Lower lobe of right lung (tissue), 2 donors: ENCODE measurements at regions not wholly inside any gene's neighbourhood (a gene's known extent, or its start where the extent isn't known, plus 50 kb on each side); places are given as distances from the start of the nearest gene placed in this dataset.

Source experiments
- ATAC-seq, 2 donors: fragments of 200-7000 bp; cut with Tn5 transposase; one replicate each; pipeline ENCODE4 v1.9.1; 2020 to 2022; ENCODE audit warnings: mild to moderate bottlenecking in 2 of 2, moderate library complexity in 2 of 2
- DNase-seq: peaks from one replicate; pipeline ENCODE4 v3.0.0-alpha.2; 2020
- H3K27ac ChIP-seq: fragments of 200-600 bp; one replicate; pipeline ENCODE4 v1.8.0; 2022
- H3K27me3 ChIP-seq: fragments of 200-600 bp; one replicate; pipeline ENCODE4 v1.8.0; 2022; ENCODE audit warnings: low read depth
- H3K36me3 ChIP-seq: fragments of 200-600 bp; one replicate; pipeline ENCODE4 v1.8.0; 2022; ENCODE audit warnings: mild to moderate bottlenecking
- H3K4me1 ChIP-seq: fragments of 200-600 bp; one replicate; pipeline ENCODE4 v1.8.0; 2022
- H3K4me3 ChIP-seq: fragments of 200-600 bp; one replicate; pipeline ENCODE4 v1.8.0; 2022; ENCODE audit warnings: mild to moderate bottlenecking
- H3K9me3 ChIP-seq: fragments of 200-600 bp; one replicate; pipeline ENCODE4 v1.8.0; 2022
- intact Hi-C: fragments of 100-400 bp; cut with DNase I; formaldehyde crosslinking; loops from one replicate; pipeline ENCODE4 v1.11.0; 2022
- TF ChIP-seq, protein P1 (sequence below): fragments of 200-600 bp; IDR thresholded peaks from one replicate; pipeline ENCODE4 v1.8.0; 2022; ENCODE audit warnings: antibody characterized with exemption, mild to moderate bottlenecking
- donor health status: DM: no; HTN: yes; CAD: no; lungs with severe emphysema.

DNA sequence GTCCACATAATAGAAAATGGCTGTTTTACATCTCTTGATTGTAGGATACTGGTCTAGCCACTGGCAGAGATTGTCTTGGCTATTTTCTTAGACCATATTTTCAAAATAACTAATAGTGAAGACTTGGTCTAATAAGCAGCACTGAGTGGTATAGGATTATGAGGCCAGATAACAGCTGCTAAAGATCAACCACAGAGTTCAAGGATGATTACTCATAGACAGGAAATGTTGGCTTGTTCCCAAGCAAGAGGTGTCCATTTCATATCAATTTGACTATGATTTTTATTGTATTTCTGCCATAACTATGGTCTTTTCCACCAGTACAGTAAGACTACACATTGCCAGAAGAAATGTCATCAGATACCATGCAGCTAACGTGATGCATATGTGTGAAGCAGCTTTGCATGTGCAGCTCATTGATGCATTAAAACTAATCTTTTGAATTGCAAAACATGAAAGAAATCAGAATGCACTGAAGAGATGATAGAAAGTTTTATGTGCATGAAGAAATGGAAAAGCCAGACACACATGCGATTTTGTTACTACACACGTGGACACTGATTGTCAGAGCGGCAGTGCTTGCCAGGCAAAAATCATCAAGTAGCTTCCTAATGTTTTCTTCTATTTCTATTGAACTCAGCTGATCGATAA lies 693.3 kb downstream of the CDH11 start:
- Histone ChIP-seq H3K4me3 (no peak overlapping the region), H3K9me3 (peaks cover 7% of the 10 kb centered on the region), H3K4me1 (no peaks in the 10 kb centered on the region), H3K27ac (no peak overlapping the region), H3K36me3 (no peaks in the 10 kb centered on the region), H3K27me3 (no peaks in the 10 kb centered on the region)
- TF ChIP-seq, protein P1, sequence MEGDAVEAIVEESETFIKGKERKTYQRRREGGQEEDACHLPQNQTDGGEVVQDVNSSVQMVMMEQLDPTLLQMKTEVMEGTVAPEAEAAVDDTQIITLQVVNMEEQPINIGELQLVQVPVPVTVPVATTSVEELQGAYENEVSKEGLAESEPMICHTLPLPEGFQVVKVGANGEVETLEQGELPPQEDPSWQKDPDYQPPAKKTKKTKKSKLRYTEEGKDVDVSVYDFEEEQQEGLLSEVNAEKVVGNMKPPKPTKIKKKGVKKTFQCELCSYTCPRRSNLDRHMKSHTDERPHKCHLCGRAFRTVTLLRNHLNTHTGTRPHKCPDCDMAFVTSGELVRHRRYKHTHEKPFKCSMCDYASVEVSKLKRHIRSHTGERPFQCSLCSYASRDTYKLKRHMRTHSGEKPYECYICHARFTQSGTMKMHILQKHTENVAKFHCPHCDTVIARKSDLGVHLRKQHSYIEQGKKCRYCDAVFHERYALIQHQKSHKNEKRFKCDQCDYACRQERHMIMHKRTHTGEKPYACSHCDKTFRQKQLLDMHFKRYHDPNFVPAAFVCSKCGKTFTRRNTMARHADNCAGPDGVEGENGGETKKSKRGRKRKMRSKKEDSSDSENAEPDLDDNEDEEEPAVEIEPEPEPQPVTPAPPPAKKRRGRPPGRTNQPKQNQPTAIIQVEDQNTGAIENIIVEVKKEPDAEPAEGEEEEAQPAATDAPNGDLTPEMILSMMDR: no peak
- ATAC-seq (no peak), DNase-seq (no peak)
- intact Hi-C loops: no loop called here

DNA sequence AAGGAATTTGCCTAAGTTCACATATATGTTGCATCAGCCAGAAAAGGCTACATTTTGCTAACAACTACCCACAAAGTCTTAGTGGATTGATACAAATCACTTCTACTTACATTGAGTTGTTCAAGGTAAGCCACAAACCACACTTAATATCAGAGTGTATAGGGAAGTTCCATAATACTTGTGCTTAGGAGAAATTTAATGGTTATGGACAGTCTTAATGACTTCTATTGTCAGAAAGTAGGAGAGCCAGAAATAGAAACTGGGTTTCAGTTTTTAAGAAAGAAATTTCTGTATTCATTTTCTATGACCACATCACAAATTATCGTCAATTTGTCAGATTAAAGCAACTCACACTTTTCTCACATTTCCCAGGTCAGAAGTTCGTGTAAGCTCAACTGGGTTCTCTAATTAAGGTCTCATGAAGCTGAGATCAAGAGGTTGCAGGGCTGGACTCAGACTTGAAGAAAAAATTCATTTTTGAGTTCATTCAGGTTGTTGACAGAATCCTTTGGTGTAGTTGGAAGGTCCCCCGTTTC lies 695.7 kb downstream of the CDH11 start:
- DNase-seq (no peak), ATAC-seq (no peak)
- Histone ChIP-seq H3K4me3 (no peak overlapping the region), H3K9me3 (peaks cover 3% of the 10 kb centered on the region), H3K27me3 (no peaks in the 10 kb centered on the region), H3K36me3 (no peaks in the 10 kb centered on the region), H3K4me1 (no peaks in the 10 kb centered on the region), H3K27ac (no peak overlapping the region)
- intact Hi-C loops: no loop called here
- TF ChIP-seq, protein P1: no peak

DNA sequence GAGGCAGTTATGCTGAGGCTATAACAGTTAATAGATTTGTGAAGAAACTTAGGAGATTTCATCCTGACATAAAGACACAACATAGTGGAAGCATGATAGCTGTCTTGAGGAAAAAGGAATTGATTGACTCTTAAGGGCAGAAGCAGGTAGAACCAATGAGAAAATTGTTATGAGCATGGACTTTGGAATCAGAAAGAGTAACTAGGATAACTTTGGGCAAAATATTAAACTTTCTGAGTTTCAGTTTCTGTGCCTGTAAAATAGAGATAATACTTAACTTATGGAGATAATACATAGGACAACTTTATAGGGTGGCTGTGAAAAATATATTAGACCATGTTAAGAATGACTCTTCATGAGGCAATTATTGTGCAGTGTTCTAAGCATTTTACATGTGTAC lies 696.5 kb downstream of the CDH11 start:
- H3K27ac ChIP-seq: no peak overlapping the region
- intact Hi-C loops: no loop called here
- H3K4me3 ChIP-seq: no peak overlapping the region
- no peaks in the 10 kb centered on the region for H3K9me3 ChIP-seq
- DNase-seq (no peak), ATAC-seq (no peak)
- no peaks in the 10 kb centered on the region for H3K27me3 ChIP-seq
- TF ChIP-seq, protein P1: no peak
- no peaks in the 10 kb centered on the region for H3K36me3 ChIP-seq
- H3K4me1 ChIP-seq: no peaks in the 10 kb centered on the region

DNA sequence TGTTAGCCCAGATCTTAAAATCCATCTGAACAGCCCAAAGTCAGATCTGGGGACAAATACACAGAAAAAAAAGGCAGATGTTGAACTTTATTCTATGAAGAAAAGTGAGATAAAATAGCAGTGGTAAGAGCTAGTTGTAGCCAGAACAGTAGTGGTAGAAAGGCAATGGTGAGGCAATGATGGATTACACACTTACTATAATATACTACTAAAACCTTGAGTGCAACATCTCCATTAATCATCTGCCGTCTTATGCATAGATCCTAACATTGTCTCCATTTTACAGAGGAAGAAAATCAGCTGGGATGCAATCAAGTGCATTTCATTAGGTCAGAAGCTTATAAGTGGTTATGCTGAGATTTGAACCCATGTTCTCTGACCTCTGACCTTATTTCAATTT lies 699.6 kb downstream of the CDH11 start:
- intact Hi-C loops: no loop called here
- TF ChIP-seq, protein P1: no peak
- no peak overlapping the region for H3K27ac ChIP-seq
- ATAC-seq (no peak), DNase-seq (no peak)
- no peaks in the 10 kb centered on the region for H3K9me3 ChIP-seq
- H3K36me3 ChIP-seq: no peaks in the 10 kb centered on the region
- no peaks in the 10 kb centered on the region for H3K27me3 ChIP-seq
- no peaks in the 10 kb centered on the region for H3K4me1 ChIP-seq
- no peak overlapping the region for H3K4me3 ChIP-seq

DNA sequence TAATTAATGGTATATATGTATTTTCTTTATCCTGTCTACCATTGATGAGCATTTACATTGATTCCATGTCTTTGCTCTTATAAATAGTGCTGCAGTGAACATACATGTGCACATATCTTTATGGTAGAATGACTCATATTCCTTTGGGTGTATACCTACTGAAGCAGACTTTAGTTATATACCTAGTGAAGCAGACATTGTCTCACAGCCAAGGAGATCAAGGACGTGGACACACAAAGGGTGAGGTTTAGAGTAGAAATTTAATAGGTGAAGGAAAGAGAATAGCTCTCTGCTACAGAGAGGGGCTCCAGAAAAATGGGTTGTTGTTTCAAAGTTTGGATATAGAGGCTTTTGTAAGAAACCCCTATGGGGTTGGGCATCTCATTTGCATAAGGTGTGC lies 700.3 kb downstream of the CDH11 start:
- DNase-seq: no peak
- no peak overlapping the region for H3K27ac ChIP-seq
- H3K9me3 ChIP-seq: no peaks in the 10 kb centered on the region
- no peaks in the 10 kb centered on the region for H3K4me1 ChIP-seq
- no peak overlapping the region for H3K4me3 ChIP-seq
- H3K27me3 ChIP-seq: no peaks in the 10 kb centered on the region
- ATAC-seq: no peak
- intact Hi-C loops: no loop called here
- TF ChIP-seq, protein P1: no peak
- no peaks in the 10 kb centered on the region for H3K36me3 ChIP-seq
